AG10803 (cell line): ENCODE measurements at regions not wholly inside any gene's neighbourhood (a gene's known extent, or its start where the extent isn't known, plus 50 kb on each side); places are given as distances from the start of the nearest gene placed in this dataset.

Experiments used
- DNase-seq: peaks from one replicate; pipeline ENCODE4 v3.0.0; 2010; ENCODE audit warnings: low read depth
- H3K4me3 ChIP-seq: 2 replicates; pipeline ENCODE4 v1.5.1; 2011; ENCODE audit warnings: mild to moderate bottlenecking, low read length, control low read depth
- CTCF ChIP-seq: conservative IDR thresholded peaks from 2 replicates; pipeline ENCODE4 v1.5.1; 2011; ENCODE audit warnings: mild to moderate bottlenecking, low read length, control low read depth, inconsistent platforms

DNA sequence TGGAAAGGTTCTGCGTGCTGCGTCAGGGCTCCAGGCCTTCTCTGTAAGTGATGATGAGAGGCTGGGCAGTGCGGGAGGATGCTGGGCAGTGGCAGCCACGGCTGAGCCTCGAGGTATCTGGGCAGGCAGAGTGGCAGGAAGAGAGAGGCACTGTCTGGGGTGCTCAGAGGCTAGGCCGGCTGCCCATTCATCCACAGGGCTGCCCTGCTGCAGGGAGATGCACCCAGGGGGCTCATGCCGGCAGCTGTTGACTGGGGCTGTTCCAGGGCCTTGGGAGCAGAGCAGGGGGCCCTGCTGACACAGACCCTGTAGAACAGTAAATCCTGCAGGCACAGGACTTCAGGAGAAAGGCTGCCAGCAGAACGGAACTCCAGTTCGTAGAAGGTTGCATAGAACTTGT lies 88.8 kb downstream of the BOD1 start:
- no peak overlapping the region for H3K4me3 ChIP-seq
- DNase-seq, result no peak
- TF ChIP-seq CTCF, result no peak

DNA sequence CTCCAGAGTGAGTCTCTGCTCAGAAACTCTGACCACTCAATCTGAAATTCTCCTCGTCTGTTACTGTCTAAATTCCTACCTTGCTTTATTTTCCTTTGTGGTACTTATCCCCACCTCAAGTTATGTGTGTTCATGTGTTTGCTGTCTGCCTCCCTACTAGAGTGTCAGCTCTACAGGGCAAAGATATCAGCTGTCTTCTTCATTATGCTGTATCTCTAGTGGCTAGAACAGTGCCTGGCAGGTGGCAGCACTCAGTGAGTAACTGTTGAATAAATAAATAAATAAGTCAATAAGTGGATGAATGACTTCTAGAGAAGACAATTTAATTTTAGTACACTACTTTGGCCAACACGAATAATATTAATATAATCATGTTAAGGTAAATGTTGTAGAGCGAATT lies 92.3 kb downstream of the BOD1 start:
- TF ChIP-seq CTCF, result no peak
- H3K4me3 ChIP-seq, result no peak overlapping the region
- no peak for DNase-seq

DNA sequence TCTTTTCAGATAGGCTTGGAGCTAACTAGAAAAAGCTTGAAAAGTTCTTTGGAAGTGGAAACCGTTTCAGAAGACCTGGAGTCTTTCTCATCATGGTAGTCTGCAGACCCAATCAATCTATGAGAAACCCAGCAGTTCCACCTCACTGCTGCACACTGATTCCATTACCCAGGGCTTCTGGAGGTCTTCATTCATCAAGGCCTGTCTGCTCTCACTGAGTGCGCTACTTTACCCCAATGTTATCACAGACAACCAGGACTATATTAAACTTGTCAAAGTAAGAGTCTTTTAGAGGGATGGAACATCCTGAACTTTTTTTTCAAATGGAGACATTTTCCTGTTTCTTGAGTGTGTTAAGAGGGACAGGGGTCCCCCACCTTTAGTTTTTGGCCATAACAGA lies 93.1 kb downstream of the BOD1 start:
- DNase-seq, result no peak
- no peak for TF ChIP-seq CTCF

DNA sequence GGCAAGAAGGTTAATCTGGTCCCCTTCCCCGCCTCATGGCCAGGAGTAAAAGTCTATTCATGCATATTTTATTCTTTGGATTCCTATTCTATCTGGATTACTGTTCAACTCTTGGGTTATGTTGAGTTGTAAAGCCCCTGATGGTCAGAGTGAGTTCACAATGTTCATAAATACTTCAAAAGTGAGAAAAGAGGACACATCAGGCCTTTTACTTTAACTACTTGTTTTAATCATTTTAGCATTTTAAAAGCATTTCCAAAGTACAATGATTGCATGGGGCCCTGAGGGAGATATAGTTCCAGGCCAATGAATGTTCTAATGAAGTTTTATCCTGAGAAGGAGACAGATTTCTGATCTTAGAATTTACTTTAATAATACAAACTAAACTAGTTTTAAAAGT lies 93.9 kb downstream of the BOD1 start:
- H3K4me3 ChIP-seq, result no peak overlapping the region
- no peak for TF ChIP-seq CTCF
- DNase-seq, result no peak

More for the DNA sequence above, 93.1 kb downstream of the BOD1 start:
- H3K4me3 ChIP-seq, result no peak overlapping the region

- no peak overlapping the region for H3K4me3 ChIP-seq
- TF ChIP-seq CTCF, result no peak
- no peak for DNase-seq
Observed at GRCh38 chr5:173518856-173519255, 97.6 kb downstream of the BOD1 start.

GRCh38 chr5:173517648-173518047 lies 98.8 kb downstream of the BOD1 start:
- no peak for DNase-seq
- no peak for TF ChIP-seq CTCF
- H3K4me3 ChIP-seq, result no peak overlapping the region

DNA sequence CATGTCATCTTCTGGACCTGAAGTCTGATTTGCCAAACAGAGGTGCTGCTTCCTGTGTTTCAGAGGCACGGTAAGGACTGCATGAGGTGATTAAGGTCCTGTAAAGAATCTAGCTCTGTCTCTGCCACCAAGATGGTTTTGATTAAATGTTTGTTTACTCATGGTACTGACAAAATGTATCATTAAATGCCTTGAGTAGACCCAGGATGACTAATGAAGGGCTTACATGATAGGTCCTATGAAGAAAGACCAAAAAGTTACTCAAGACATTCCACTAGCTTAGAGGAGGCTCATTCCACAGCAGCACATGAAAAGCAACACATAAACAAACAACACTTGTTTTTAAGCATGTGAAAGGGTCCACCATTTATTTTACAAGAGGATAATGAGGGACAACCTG lies 100.9 kb downstream of the BOD1 start:
- no peak overlapping the region for H3K4me3 ChIP-seq
- no peak for TF ChIP-seq CTCF
- DNase-seq, result peak; percentile 98
